GM12878 (cell line): ENCODE measurements at regions not wholly inside any gene's neighbourhood (a gene's known extent, or its start where the extent isn't known, plus 50 kb on each side); places are given as distances from the start of the nearest gene placed in this dataset.

Experiments
- ATAC-seq: fragments of 200-7000 bp; cut with Tn5 transposase; 3 replicates; pipeline ENCODE4 v1.9.1; 2020; ENCODE audit warnings: mild to moderate bottlenecking, moderate library complexity
- BruUV-seq: library from RNA; stranded (reverse); fragments of 400-500 nt; replicated peaks from 2 replicates; lab custom pipeline; 2021; lab: Mats Ljungman, UMichigan
- CTCF ChIA-PET: fragments of 300-600 bp; sonication (Branson Sonifier 250); formaldehyde crosslinking; extraction: SDS; loops from one replicate; lab custom pipeline; 2021; ENCODE audit warnings: inconsistent platforms; lab: Yijun Ruan, JAX
- POLR2A ChIA-PET: fragments of 350-600 bp; formaldehyde crosslinking; extraction: SDS; loops from one replicate; lab custom pipeline; 2021; ENCODE audit warnings: inconsistent platforms; lab: Charles Lee
- RAD21 ChIA-PET: fragments of 300-600 bp; sonication (Branson Sonifier 250); formaldehyde crosslinking; loops from one replicate; lab custom pipeline; 2023; ENCODE audit warnings: antibody characterized with exemption; ENCODE audit not compliant: unreplicated experiment; lab: Charles Lee
- SMC1A ChIA-PET: fragments of 300-600 bp; sonication (Branson Sonifier 250); formaldehyde crosslinking; loops from one replicate; lab custom pipeline; 2023; ENCODE audit not compliant: unreplicated experiment, uncharacterized antibody; lab: Charles Lee
- DNase-seq: peaks from one replicate; pipeline ENCODE4 v3.0.0-alpha.2; 2011; ENCODE audit warnings: low read depth, low spot score
- FAIRE-seq: peaks from 3 replicates; lab custom pipeline; 2011; peaks lifted over from hg19 to GRCh38; lab: Jason Lieb, UNC
- H2AFZ ChIP-seq: 2 replicates; pipeline ENCODE4 v1.6.0; 2011; ENCODE audit warnings: low read depth, low read length, control low read depth; ENCODE audit not compliant: control insufficient read depth
- H3K27ac ChIP-seq: 2 replicates; pipeline ENCODE4 v1.5.1; 2011; ENCODE audit warnings: control low read depth; ENCODE audit not compliant: control insufficient read depth, insufficient read depth
- H3K27me3 ChIP-seq, 2 experiments: replicated peaks in 1 of 2; 2 replicates each; pipeline versions ENCODE4 v1.6.0 to v1.6.1; 2011; ENCODE audit warnings: low read length in 1 of 2; ENCODE audit not compliant: control insufficient read depth in 2 of 2, insufficient read depth in 2 of 2
- H3K36me3 ChIP-seq, 2 experiments: 2 replicates each; pipeline ENCODE4 v1.5.1; 2011; ENCODE audit warnings: low read length in 1 of 2; ENCODE audit not compliant: control insufficient read depth in 2 of 2, insufficient read depth in 2 of 2
- H3K4me1 ChIP-seq: 2 replicates; pipeline ENCODE4 v1.6.1; 2011; ENCODE audit warnings: mild to moderate bottlenecking, low read length, moderate library complexity, mixed read lengths; ENCODE audit not compliant: control insufficient read depth, insufficient read depth
- H3K4me2 ChIP-seq: 2 replicates; pipeline ENCODE4 v1.6.0; 2011; ENCODE audit warnings: control low read depth; ENCODE audit not compliant: control insufficient read depth, insufficient read depth
- H3K4me3 ChIP-seq: fragments of 200-600 bp; sonication (generic); 2 replicates; pipeline ENCODE4 v1.5.1; 2016
- H3K79me2 ChIP-seq: 2 replicates; pipeline ENCODE4 v1.6.0; 2011; ENCODE audit warnings: low read length; ENCODE audit not compliant: control insufficient read depth, insufficient read depth
- H3K9ac ChIP-seq: 2 replicates; pipeline ENCODE4 v1.8.0; 2011; ENCODE audit warnings: low read length, control low read depth, mixed read lengths; ENCODE audit not compliant: control insufficient read depth, insufficient read depth
- H3K9me3 ChIP-seq: replicated peaks from 3 replicates; pipeline ENCODE4 v1.5.1; 2011; ENCODE audit warnings: mild to moderate bottlenecking, low read length; ENCODE audit not compliant: control insufficient read depth, insufficient read depth
- H4K20me1 ChIP-seq: 2 replicates; pipeline ENCODE4 v1.6.0; 2011; ENCODE audit not compliant: control insufficient read depth, insufficient read depth
- CHD2 ChIP-seq: IDR thresholded peaks from 2 replicates; pipeline ENCODE4 v1.6.1; 2011; ENCODE audit warnings: low read depth, low read length, improper control_type of control experiment, borderline replicate concordance
- IKZF1 ChIP-seq: fragments of 450-650 bp; conservative IDR thresholded peaks from 2 replicates; pipeline ENCODE4 v1.6.1; 2017; ENCODE audit warnings: antibody characterized with exemption, mild to moderate bottlenecking
- KDM1A ChIP-seq: fragments of 200-600 bp; sonication (generic); IDR thresholded peaks from 2 replicates; pipeline ENCODE4 v1.6.1; 2016; ENCODE audit warnings: borderline replicate concordance
- MYB ChIP-seq: fragments of 150-350 bp; IDR thresholded peaks from 2 replicates; pipeline ENCODE4 v1.6.1; 2014; ENCODE audit warnings: mild to moderate bottlenecking, low read depth, low read length, borderline replicate concordance
- NKRF ChIP-seq: fragments of 450-650 bp; conservative IDR thresholded peaks from 2 replicates; pipeline ENCODE4 v1.6.1; 2017; ENCODE audit warnings: mild to moderate bottlenecking, moderate library complexity
- RAD21 ChIP-seq: IDR thresholded peaks from 2 replicates; pipeline ENCODE4 v1.6.1; 2011; ENCODE audit warnings: mild to moderate bottlenecking, low read depth, low read length, moderate library complexity; ENCODE audit not compliant: insufficient read depth
- REST ChIP-seq: IDR thresholded peaks from 2 replicates; pipeline ENCODE4 v1.6.1; 2012; ENCODE audit warnings: mild to moderate bottlenecking, low read depth, low read length
- SMARCA5 ChIP-seq: fragments of 450-650 bp; IDR thresholded peaks from 2 replicates; pipeline ENCODE4 v1.6.1; 2017; ENCODE audit warnings: mild to moderate bottlenecking
- ZBED1 ChIP-seq: IDR thresholded peaks from 2 replicates; pipeline ENCODE4 v1.6.1; 2016; ENCODE audit warnings: borderline replicate concordance
- WGBS: methylation state at CpG from one replicate; pipeline ENCODE4 v1.1.6; 2016; ENCODE audit warnings: low lambda C conversion rate; ENCODE audit not compliant: insufficient replicate concordance, insufficient coverage; ENCODE audit errors: missing lambda C conversion rate; 5-methylcytosine and 5-hydroxymethylcytosine counted together
- in situ Hi-C: fragments of 300-500 bp; cut with MboI; formaldehyde crosslinking; loops from 9 replicates; pipeline ENCODE4 v1.14.3; 2018; ENCODE audit warnings: mixed read lengths
- intact Hi-C: fragments of 100-400 bp; cut with micrococcal nuclease; formaldehyde crosslinking; loops from one replicate; pipeline ENCODE4 v1.14.2; 2022; ENCODE audit not compliant: unreplicated experiment

- POLR2A ChIA-PET, result no interaction called here
- no peaks in the 10 kb centered on the region for H3K79me2 ChIP-seq
- H3K9me3 ChIP-seq, result no peaks in the 10 kb centered on the region
- no peaks in the 10 kb centered on the region for H4K20me1 ChIP-seq
- H3K36me3 ChIP-seq, result no peaks in the 10 kb centered on the region
- no peak overlapping the region for H3K9ac ChIP-seq
- FAIRE-seq, result no peak
- no peaks in the 10 kb centered on the region for H3K27me3 ChIP-seq
- no peak for ATAC-seq
- SMC1A ChIA-PET, result no interaction called here
- RAD21 ChIA-PET, result no interaction called here
- no peak overlapping the region for H3K4me2 ChIP-seq
- CTCF ChIA-PET, result no interaction called here
- 55% methylated on average over 2 of the region's 2 CpGs for WGBS
- intact Hi-C loops (no loop called here), in situ Hi-C loops (no loop called here)
- no peak overlapping the region for H3K27ac ChIP-seq
- H2AFZ ChIP-seq, result no peak overlapping the region
- no peak for TF ChIP-seq RAD21
- TF ChIP-seq CHD2, result no peak
- no peak for TF ChIP-seq REST
- TF ChIP-seq IKZF1, result no peak
- no peak for TF ChIP-seq KDM1A
- TF ChIP-seq SMARCA5, result no peak
- TF ChIP-seq NKRF, result no peak
- no peak for TF ChIP-seq MYB
- TF ChIP-seq ZBED1, result no peak
- no peaks in the 10 kb centered on the region for H3K4me1 ChIP-seq
- no peak for DNase-seq
- BruUV-seq, result no TSS peak
- H3K4me3 ChIP-seq, result no peak overlapping the region
Observed at GRCh38 chr13:105763851-105764250, 771.6 kb downstream of the EFNB2 start.
